Mesothelial cell of epicardium (in vitro differentiated cells): ENCODE measurements at regions not wholly inside any gene's neighbourhood (a gene's known extent, or its start where the extent isn't known, plus 50 kb on each side); places are given as distances from the start of the nearest gene placed in this dataset.

ENCODE experiments used
- DNase-seq, 2 experiments: peaks; one replicate each; pipeline ENCODE4 v3.0.0; 2021; ENCODE audit warnings: low spot score in 2 of 2; ENCODE audit not compliant: unreplicated experiment in 2 of 2
- H3K27ac Mint-ChIP-seq: 2 replicates; pipeline ENCODE4 v1.8.0; 2021; ENCODE audit warnings: mixed read lengths
- H3K27me3 Mint-ChIP-seq: 2 replicates; pipeline ENCODE4 v1.8.0; 2021; ENCODE audit warnings: low read depth, mixed read lengths
- H3K36me3 Mint-ChIP-seq: 2 replicates; pipeline ENCODE4 v1.8.0; 2021; ENCODE audit warnings: mixed read lengths
- H3K4me1 Mint-ChIP-seq: 2 replicates; pipeline ENCODE4 v1.8.0; 2021; ENCODE audit warnings: mixed read lengths
- H3K4me3 Mint-ChIP-seq: 2 replicates; pipeline ENCODE4 v1.8.0; 2021; ENCODE audit warnings: mild to moderate bottlenecking, moderate library complexity, mixed read lengths
- H3K9me3 Mint-ChIP-seq: 2 replicates; pipeline ENCODE4 v1.8.0; 2021; ENCODE audit warnings: mixed read lengths
- CTCF ChIP-seq: fragments of 200-600 bp; sonication (generic); IDR thresholded peaks from one replicate; pipeline ENCODE4 v1.5.0; 2021; ENCODE audit warnings: antibody characterized with exemption; ENCODE audit not compliant: unreplicated experiment

- Mint-ChIP-seq H3K4me3 (no peak overlapping the region), H3K4me1 (no peaks in the 10 kb centered on the region), H3K36me3 (no peaks in the 10 kb centered on the region), H3K27me3 (no peaks in the 10 kb centered on the region), H3K27ac (no peak overlapping the region), H3K9me3 (no peaks in the 10 kb centered on the region)
- no peak for TF ChIP-seq CTCF
- no peak for DNase-seq
These were observed 465.9 kb upstream of the CELF2 start for GRCh38 chr10:10551596-10552301.

GRCh38 chr10:10552948-10553347 is 464.7 kb upstream of the CELF2 start:
- no peaks in the 10 kb centered on the region for H3K9me3 Mint-ChIP-seq
- H3K36me3 Mint-ChIP-seq, result no peaks in the 10 kb centered on the region
- no peak for DNase-seq
- H3K4me3 Mint-ChIP-seq, result no peak overlapping the region
- no peak for TF ChIP-seq CTCF
- H3K4me1 Mint-ChIP-seq, result no peaks in the 10 kb centered on the region
- H3K27me3 Mint-ChIP-seq, result no peaks in the 10 kb centered on the region
- no peak overlapping the region for H3K27ac Mint-ChIP-seq

GRCh38 chr10:10564081-10564794 is 453.4 kb upstream of the CELF2 start:
- no peaks in the 10 kb centered on the region for H3K36me3 Mint-ChIP-seq
- peaks cover 2% of the 10 kb centered on the region for H3K27me3 Mint-ChIP-seq
- H3K27ac Mint-ChIP-seq, result no peak overlapping the region
- H3K4me1 Mint-ChIP-seq, result no peaks in the 10 kb centered on the region
- H3K9me3 Mint-ChIP-seq, result peaks cover 10% of the 10 kb centered on the region
- H3K4me3 Mint-ChIP-seq, result no peak overlapping the region
- no peak for DNase-seq
- no peak for TF ChIP-seq CTCF

GRCh38 chr10:10576937-10577336 is 440.7 kb upstream of the CELF2 start:
- H3K27me3 Mint-ChIP-seq, result no peaks in the 10 kb centered on the region

GRCh38 chr10:10579709-10580108 is 438.0 kb upstream of the CELF2 start:
- peaks cover 12% of the 10 kb centered on the region for H3K4me1 Mint-ChIP-seq
- no peak for DNase-seq
- TF ChIP-seq CTCF, result no peak
- peaks cover under 1% of the 10 kb centered on the region for H3K27me3 Mint-ChIP-seq
- H3K36me3 Mint-ChIP-seq, result no peaks in the 10 kb centered on the region
- H3K9me3 Mint-ChIP-seq, result peaks cover 9% of the 10 kb centered on the region
- no peak overlapping the region for H3K4me3 Mint-ChIP-seq
- H3K27ac Mint-ChIP-seq, result no peak overlapping the region

More at GRCh38 chr10:10576937-10577336, 440.7 kb upstream of the CELF2 start:
- DNase-seq, result no peak
- peaks cover 9% of the 10 kb centered on the region for H3K9me3 Mint-ChIP-seq
- no peak for TF ChIP-seq CTCF
- H3K36me3 Mint-ChIP-seq, result no peaks in the 10 kb centered on the region
- no peak overlapping the region for H3K4me3 Mint-ChIP-seq
- H3K27ac Mint-ChIP-seq, result no peak overlapping the region
- H3K4me1 Mint-ChIP-seq, result peaks cover 12% of the 10 kb centered on the region
